ENCODE measurements at regions not wholly inside any gene's neighbourhood (a gene's known extent, or its start where the extent isn't known, plus 50 kb on each side); places are given as distances from the start of the nearest gene placed in this dataset.
A peak's percentile ranks its signal among the peaks of the same experiment; 100 is the strongest.

DNA sequence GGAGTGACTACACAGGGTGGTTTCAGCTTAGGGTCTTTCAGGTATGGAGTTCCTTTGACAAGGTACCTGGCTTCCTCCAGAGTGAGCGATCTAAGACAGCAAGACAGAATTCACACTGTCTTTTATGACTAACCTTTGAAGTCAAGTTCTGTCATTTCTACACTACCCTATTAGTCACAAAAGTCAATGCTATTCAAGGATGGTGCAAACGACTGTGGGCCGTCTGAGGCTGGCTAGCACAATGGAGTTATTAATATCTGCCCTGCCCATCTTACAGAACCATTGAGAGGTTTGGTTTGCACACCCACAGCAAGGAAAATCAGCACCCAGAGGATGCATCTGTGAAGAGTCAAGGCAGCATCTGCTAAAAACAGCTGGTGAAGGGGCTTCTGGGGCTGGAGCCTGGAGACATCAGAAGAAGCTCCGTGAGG lies 62.9 kb upstream of the XCR1 start:
- ATAC-seq (peak; percentile 81), DNase-seq (no peak)

GRCh38 chr3:46089237-46090011 lies 62.1 kb upstream of the XCR1 start:
- ATAC-seq, result peak; percentile 88
- DNase-seq, result peak; percentile 48

DNA sequence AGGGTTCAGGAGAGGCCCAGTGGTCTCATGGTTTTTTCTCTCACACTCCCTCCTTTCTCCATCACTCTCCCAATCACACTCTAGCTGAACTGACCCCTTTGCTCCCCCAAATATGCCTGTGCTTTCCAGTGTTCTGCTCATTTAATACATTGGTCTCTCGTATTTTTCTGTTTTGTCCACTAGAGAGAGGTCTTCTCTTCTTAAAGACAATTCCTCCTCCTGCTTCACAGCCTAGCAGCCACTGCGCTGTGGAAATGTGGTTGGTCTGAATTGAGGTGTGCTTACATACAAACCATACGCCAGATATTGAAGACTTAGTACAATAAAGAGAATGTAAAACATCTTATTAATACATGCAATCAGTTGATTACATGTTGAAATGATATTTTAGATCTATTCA lies 60.6 kb upstream of the XCR1 start:
- DNase-seq (no peak), ATAC-seq (no peak)

GRCh38 chr3:46086986-46087385 lies 59.7 kb upstream of the XCR1 start:
- ATAC-seq (no peak), DNase-seq (no peak)

GRCh38 chr3:46086083-46086437 lies 58.8 kb upstream of the XCR1 start:
- ATAC-seq (no peak), DNase-seq (no peak)

DNA sequence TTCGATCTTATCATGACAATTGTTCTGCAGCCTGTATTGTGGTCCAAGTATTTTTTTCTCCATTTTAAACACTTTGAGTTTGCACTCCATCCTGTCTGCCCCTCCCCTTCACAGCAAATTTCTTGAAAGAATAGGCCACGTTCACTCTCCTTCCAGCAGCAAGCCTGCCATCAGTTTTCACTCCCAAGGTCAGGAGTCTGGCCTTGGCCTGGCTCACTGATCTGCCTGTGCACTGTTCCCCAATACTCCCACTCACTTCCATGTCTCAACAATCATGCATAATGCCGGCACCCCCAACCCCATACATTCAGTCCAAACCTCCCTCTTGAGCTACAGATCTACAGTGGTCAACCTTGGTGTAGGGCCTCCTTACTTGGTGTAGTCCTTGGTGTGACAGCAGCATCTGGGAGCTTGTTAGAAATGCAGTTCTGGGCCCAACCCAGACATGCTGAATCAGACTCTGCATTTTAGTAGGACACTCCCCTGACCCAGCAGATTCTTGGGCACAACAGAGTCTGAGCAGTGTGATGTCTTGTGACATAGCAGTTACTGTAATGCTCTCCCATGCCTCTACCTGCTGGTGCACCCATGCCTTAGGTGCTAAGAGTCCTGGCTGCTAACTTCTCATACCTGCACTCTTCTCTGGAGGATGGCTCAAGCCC lies 58.3 kb upstream of the XCR1 start:
- DNase-seq (no peak), ATAC-seq (no peak)

GRCh38 chr3:46083956-46084355 lies 56.7 kb upstream of the XCR1 start:
- no peak for DNase-seq
- no peak for ATAC-seq

DNA sequence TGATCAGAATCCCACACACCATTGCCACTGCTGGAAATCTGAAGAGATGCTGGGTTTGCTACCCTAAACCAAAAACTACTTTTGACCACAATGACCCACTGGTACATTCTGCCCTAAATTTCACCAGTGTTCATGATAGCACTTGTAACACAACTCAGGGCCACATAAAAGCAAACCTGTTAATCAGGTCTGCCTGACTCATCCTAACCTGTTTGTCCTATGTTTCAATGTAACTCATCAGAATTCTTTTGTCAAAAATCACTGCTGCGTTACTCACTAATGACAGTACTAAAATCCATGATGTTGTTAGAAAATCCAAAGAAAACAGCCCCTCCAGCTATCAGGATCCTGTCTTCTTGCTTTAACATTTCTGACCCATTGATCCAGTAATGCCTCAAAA lies 55.6 kb upstream of the XCR1 start:
- no peak for ATAC-seq
- no peak for DNase-seq

DNA sequence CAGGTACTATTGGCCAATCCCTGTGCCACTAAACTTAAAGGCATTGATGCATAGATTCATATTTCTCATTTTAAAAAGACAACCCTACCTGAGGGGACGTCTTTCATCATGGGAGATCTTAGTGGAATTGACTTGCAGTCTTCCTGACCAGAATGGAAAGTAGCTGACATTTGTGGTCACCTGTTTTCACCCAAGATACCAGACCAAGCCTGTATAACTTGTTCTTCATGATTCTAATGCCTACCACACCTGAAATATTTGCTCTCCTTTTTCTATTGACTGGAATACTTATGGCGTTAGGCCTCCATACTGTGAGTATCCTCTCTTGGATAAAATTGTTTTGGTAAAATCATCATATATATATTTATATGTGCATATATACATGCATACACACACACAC lies 54.7 kb upstream of the XCR1 start:
- ATAC-seq (peak; percentile 28), DNase-seq (no peak)

- no peak for ATAC-seq
Measured at GRCh38 chr3:46080969-46081345, 53.7 kb upstream of the XCR1 start.

DNA sequence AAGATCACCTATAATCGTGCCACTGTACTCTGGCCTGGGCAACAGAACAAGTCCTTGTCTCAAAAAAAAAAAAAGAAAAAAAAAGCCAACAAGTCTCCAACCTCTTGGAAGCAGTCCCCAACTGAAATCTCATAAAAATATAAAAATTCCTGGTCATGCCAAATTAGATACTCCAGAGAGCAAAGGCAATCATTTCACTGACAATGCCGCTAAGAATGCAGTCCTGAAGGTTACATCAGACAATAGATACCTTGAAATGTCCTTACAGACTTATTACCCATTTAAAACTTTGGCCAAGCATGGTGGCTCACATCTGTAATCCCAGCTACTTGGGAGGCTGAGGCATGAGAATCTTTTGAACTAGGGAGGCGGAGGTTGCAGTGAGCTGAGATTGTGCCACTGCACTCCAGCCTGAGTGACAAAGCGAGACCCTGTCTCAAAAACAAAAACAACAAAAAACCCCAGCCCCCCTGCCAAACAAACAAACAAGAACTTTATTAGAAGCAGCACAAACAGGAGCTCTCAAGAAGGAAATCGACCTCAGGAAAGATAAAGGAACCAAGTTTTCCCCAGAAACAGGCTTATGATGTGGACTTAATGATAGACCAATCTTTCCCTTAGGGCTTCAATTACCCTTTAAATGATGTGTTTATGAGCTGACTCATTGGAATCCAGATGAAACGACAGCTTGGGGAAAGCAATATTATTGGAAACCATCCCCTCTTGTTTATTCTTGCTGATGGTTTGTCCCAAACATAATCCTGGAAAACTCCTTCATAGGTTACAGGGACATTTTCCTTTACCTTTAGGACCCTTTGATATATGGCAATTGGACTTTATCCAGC lies 53.1 kb upstream of the XCR1 start:
- DNase-seq, result no peak
- ATAC-seq, result no peak

More at GRCh38 chr3:46080969-46081345, 53.7 kb upstream of the XCR1 start:
- DNase-seq, result no peak

GRCh38 chr3:46078712-46079400 lies 51.6 kb upstream of the XCR1 start:
- peak; percentile 97 for ATAC-seq
- DNase-seq, result peak; percentile 91
